Glutamatergic neuron (in vitro differentiated cells): ENCODE measurements at regions not wholly inside any gene's neighbourhood (a gene's known extent, or its start where the extent isn't known, plus 50 kb on each side); places are given as distances from the start of the nearest gene placed in this dataset.

Experiments
- DNase-seq: peaks from one replicate; pipeline ENCODE4 v3.0.0; 2022
- H3K27ac Mint-ChIP-seq: one replicate; pipeline ENCODE4 v1.8.0; 2020; ENCODE audit warnings: mild to moderate bottlenecking, mixed read lengths, inconsistent platforms; ENCODE audit not compliant: unreplicated experiment
- H3K27me3 Mint-ChIP-seq: one replicate; pipeline ENCODE4 v1.8.0; 2020; ENCODE audit warnings: mild to moderate bottlenecking, moderate library complexity, mixed read lengths, inconsistent platforms; ENCODE audit not compliant: unreplicated experiment
- H3K36me3 Mint-ChIP-seq: one replicate; pipeline ENCODE4 v1.8.0; 2020; ENCODE audit warnings: mild to moderate bottlenecking, mixed read lengths, inconsistent platforms; ENCODE audit not compliant: unreplicated experiment
- H3K4me1 Mint-ChIP-seq: one replicate; pipeline ENCODE4 v1.8.0; 2020; ENCODE audit warnings: mild to moderate bottlenecking, low read depth, mixed read lengths, inconsistent platforms; ENCODE audit not compliant: unreplicated experiment
- H3K4me3 Mint-ChIP-seq: one replicate; pipeline ENCODE4 v1.8.0; 2020; ENCODE audit warnings: mild to moderate bottlenecking, mixed read lengths, inconsistent platforms; ENCODE audit not compliant: unreplicated experiment
- H3K9me3 Mint-ChIP-seq: one replicate; pipeline ENCODE4 v1.8.0; 2020; ENCODE audit warnings: mild to moderate bottlenecking, moderate library complexity, mixed read lengths, inconsistent platforms; ENCODE audit not compliant: unreplicated experiment
- CTCF ChIP-seq: fragments of 200-600 bp; sonication (generic); IDR thresholded peaks from one replicate; pipeline ENCODE4 v1.5.0; 2021; ENCODE audit not compliant: partially characterized antibody, unreplicated experiment

DNA sequence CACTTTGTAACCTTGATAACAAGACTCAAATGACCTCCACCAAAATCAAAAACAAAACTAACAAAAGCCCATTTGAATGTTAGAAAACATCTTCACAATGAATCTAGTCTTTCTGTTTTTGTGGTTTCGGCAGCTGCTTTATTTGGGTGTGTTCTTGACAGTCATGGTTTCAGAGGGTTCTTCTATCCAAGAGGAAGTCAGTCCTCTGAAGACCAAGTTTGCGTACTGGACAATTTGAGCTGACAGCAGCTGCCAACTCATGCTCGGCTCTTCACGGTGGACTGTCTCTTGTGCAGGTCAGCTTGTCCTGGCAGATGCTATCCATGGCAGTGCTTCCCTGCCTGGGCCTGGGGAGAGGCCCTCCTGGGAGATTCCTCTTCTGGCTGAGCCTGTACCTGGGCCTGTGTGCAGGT is 91.0 kb downstream of the TMEM17 start:
- Mint-ChIP-seq H3K27me3 (peaks cover 3% of the 10 kb centered on the region), H3K27ac (no peak overlapping the region), H3K36me3 (no peaks in the 10 kb centered on the region), H3K4me1 (peaks cover 9% of the 10 kb centered on the region), H3K9me3 (peaks cover 3% of the 10 kb centered on the region), H3K4me3 (no peak overlapping the region)
- no peak for DNase-seq
- no peak for TF ChIP-seq CTCF

GRCh38 chr2:62413116-62413663 is 92.8 kb downstream of the TMEM17 start:
- no peak overlapping the region for H3K27ac Mint-ChIP-seq

DNA sequence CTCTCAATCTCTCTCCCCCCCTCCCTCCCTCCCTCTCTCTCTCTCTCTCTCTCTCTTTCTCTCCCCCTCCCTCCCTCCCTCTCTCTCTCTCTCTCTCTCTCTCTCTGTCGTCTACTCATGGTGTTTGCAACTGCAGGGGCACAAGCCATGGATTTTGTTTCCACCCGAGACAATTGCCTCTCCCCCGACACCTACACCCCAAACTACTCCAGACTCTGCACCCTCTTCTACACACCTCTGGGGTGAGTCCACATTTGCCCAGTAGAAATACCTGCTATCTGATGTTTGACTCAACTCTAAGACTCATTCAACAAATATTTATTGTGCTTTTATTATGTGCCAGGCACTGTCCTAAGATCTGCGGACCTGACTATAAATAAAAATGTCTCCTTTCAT is 93.7 kb downstream of the TMEM17 start:
- no peak overlapping the region for H3K4me3 Mint-ChIP-seq
- H3K36me3 Mint-ChIP-seq = no peaks in the 10 kb centered on the region
- H3K9me3 Mint-ChIP-seq = peaks cover 5% of the 10 kb centered on the region
- peaks cover 9% of the 10 kb centered on the region for H3K4me1 Mint-ChIP-seq
- TF ChIP-seq CTCF = peak; percentile 15
- H3K27ac Mint-ChIP-seq = no peak overlapping the region
- no peak for DNase-seq
- H3K27me3 Mint-ChIP-seq = peaks cover 4% of the 10 kb centered on the region

More at GRCh38 chr2:62413116-62413663, 92.8 kb downstream of the TMEM17 start:
- DNase-seq = no peak
- Mint-ChIP-seq H3K9me3 (peaks cover 3% of the 10 kb centered on the region), H3K4me1 (peaks cover 9% of the 10 kb centered on the region), H3K36me3 (no peaks in the 10 kb centered on the region), H3K27me3 (peaks cover 3% of the 10 kb centered on the region), H3K4me3 (no peak overlapping the region)
- TF ChIP-seq CTCF = no peak

- Mint-ChIP-seq H3K9me3 (peaks cover 5% of the 10 kb centered on the region), H3K27ac (no peak overlapping the region), H3K4me3 (no peak overlapping the region), H3K4me1 (peaks cover 9% of the 10 kb centered on the region), H3K27me3 (peaks cover 8% of the 10 kb centered on the region), H3K36me3 (no peaks in the 10 kb centered on the region)
- DNase-seq = no peak
- TF ChIP-seq CTCF = no peak
Observed at GRCh38 chr2:62410926-62411456, 95.0 kb downstream of the TMEM17 start.

DNA sequence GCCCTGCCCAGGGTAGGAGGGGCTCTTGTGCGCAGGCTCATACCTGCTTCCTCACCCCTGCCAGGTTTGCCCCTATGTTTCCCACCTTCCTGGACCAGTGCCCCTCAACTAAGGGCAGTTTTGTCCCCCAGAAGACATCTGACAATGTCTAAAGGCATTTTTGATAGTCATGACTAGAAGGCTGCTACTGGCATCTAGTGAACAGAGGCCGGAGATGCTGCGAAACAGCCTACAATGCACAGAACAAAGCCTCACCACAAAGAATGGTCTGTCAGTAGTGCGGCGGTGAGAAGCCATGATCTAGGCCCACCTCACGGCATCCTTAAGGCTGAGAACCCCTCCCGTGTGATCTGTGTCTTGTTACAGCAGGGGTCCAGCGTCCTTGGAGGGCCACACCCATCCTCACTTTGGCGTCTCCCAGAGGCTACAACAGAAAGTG is 96.0 kb downstream of the TMEM17 start:
- Mint-ChIP-seq H3K27ac (no peak overlapping the region), H3K4me1 (peaks cover 9% of the 10 kb centered on the region), H3K9me3 (peaks cover 5% of the 10 kb centered on the region), H3K36me3 (no peaks in the 10 kb centered on the region), H3K4me3 (no peak overlapping the region), H3K27me3 (peaks cover 8% of the 10 kb centered on the region)
- no peak for TF ChIP-seq CTCF
- DNase-seq = no peak
